IPS DF 4.7 (cell line): ENCODE measurements at regions not wholly inside any gene's neighbourhood (a gene's known extent, or its start where the extent isn't known, plus 50 kb on each side); places are given as distances from the start of the nearest gene placed in this dataset.
A peak's percentile ranks its signal among the peaks of the same experiment; 100 is the strongest.
"Not testable (repeated sequence)": the region's sequence is repeated elsewhere in the genome, so short reads cannot be mapped to it uniquely, and the experiment has no call there.

Experiments used
- DNase-seq: peaks from one replicate; pipeline ENCODE4 v3.0.0-alpha.2; 2013; ENCODE audit warnings: low spot score; ENCODE audit errors: extremely low read depth

DNA sequence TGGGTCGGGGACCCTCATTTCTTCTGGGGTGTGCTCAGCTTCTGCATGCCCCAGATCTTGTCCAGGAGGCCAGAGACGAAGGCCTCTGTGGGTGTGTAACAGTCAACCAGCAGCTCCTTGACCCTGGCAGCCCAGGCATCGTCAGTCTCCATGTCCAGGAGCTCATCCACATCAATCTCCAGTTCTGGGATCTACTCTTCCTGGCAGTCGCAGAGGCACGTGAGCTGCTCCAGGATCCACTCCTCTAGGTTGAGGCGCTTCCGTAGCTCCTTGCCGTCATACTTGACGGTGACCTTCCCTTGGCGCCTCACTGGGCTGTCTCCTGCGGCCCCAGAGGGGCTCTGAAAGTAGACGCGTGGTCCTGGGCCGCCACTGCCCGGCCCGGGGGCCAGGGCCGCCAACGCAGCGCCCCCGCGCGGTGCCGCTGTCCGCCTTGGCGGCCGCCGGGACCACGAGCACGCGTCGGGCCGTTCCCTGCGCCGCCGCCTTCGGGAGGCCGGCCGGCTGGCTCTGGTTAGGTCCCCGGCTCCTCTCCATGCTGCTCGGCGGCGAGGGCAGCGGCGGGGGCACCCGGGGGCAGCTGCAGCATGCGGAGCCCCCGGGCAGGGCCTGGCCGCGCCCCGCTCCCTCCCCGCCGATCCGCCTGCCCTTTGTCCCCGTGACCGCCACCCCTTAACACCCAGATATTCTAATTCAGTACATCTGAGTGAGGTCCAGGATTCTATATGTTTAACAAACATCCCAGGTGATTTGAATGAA lies 170.5 kb downstream of the SEPTIN7 start:
- DNase-seq: no peak

DNA sequence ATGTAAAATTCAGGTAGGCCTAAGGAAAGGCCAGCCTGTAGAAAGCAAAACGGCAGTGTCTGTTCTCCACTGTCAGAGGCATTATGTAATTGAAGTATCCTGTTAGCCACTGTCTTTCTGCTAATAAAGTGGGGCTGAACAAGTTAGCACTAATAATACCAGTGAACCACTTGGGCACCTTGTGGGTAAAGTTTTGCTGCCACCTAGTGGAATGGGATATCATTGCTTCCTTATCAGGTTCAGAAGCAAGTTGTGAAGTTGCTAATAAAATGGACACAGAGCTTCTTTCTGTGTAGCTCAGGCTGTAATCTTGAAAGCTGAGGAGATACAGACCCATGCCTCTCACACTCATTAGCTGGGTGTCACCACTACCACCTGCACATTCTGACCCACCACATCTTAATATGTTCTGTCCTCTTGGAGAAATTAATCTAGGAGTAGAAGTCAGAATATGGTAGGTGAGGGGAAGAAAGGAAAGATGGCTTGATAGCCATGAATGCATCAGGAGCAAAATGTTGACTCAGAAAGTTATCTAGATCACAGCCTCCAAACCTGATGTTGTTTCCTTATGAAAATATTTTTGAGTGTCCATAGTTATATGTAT lies 175.1 kb downstream of the SEPTIN7 start:
- DNase-seq: peak; percentile 68

DNA sequence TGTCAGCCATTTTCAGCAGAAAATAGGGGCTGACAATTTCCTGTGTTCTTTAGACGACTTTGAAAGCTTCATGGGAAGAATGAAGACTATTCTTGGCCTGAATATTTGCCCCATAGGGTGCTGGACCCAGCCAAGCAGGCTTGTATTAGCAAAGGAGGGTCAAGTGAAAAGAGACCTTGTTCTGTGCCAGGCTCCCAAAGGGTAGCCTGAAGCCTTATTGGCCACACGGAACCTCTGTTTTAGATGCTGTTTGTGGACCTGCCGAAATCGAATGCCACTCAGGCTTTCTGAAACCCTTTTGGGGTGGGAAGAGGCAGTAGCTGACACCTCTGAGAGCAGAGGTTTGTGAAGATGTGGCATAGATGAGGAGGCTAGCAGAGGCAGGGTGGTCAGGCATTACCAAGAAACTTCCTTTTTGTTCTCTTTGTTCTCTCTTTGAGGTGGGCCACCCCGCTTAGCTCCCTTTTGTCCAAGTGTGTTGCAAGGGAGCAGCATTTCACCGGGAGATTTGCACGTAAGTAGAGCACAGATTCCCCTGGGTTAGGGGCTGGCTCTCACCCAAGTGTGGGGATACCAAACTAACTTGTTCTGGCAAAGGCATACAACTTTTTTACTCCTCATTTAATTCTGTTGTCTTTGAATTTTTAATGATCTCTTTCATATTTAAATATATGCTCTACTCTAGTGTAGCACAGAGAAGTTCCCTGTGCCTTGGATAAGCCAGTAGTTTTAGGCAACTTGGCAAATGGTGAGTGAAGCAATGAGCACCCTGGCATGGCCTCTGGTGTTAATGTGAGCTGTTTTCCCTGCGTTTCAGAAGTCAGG lies 174.0 kb upstream of the EEPD1 start:
- not testable (repeated sequence) for DNase-seq

GRCh38 chr7:35982600-35982999 lies 170.5 kb upstream of the EEPD1 start:
- no peak for DNase-seq

DNA sequence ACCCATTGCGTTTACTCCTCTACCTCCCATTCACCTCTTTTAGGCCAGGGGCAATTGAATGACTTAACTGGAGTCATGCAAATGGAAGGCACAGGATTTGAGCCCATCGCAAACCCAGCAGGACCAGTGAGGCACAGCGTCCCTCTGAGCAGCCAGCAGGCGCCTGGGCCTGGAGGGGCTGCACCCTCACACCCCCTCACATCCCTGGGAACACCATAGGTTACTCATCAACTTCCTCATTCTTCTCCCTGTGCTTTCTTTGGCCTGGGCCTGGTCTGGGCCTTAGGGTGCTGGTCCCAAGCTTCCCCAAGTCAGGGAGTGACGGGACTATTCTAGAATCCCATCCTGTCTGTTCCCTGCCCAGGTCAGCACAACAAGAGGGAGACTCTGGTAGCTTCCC lies 169.4 kb upstream of the EEPD1 start:
- DNase-seq: no peak

DNA sequence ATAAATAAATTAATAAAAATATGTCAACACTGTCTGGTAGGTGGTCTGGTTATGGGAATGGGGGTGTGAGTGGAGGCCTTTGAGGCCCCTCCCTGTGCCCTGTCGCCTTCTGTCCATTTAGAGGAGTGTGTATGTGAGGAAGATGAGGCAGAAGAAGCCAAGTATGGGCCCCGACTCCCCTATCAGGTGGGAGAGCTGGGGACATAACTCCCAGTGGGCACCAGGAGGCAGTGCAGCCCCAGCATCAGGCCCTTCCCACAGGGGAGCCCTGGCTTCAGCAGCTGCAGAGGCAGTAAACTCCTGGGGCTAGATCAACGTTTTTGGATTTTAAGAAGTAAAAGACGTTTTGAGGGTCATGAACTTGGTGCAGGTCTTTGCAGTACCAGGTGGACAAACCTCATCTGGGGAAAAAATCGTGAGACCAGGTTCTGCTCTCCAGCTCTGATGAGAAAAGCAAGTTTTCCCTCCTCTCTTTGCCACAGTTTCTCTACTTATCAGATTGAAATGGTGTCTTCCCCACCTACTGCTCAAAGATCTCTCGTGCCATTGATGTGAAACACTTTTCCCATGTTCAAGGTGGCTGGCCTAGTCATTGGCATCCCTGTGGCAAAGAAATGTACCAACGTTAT lies 167.8 kb upstream of the EEPD1 start:
- no peak for DNase-seq

DNA sequence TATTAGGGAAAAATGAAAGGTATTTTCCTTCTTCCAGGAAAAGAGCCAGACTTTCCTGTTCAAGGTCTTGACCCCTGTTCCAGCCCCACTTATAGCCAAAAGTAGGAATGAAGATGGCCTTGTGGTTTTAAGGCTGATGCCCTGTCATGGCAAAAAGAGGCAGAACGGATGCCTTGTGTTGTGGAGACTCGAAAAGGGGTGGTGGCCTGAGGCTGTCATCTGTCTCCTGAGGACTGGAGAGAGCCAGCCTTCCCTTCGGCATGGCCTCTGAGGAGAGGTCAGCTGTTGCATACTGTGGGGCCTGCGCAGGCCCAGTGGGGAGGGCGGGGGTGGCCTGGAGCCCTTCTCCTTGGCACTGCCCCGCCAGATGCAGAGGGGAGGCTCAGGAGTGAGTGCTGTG lies 166.0 kb upstream of the EEPD1 start:
- DNase-seq: no peak

- DNase-seq: no peak
Measured at GRCh38 chr7:35988105-35988504, 164.9 kb upstream of the EEPD1 start.

DNA sequence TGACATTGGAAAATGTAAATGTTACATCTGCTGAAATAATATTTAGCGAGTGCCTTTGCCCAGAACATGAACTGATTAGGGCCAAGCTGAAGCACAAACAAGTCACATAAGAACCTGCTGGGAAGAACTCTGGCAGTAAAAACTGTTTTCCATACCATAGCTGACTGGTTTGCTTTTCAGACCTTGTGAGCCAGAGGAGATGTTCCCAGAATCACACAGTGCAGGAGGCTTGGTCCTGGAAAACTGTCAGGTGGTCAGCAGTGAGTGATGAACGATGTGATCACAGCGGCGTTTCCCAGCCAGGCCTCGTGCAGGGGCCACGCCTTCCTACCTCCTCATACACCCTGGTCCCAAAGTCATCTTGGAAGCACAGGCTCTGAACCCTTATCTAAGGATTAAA lies 164.2 kb upstream of the EEPD1 start:
- DNase-seq: no peak

DNA sequence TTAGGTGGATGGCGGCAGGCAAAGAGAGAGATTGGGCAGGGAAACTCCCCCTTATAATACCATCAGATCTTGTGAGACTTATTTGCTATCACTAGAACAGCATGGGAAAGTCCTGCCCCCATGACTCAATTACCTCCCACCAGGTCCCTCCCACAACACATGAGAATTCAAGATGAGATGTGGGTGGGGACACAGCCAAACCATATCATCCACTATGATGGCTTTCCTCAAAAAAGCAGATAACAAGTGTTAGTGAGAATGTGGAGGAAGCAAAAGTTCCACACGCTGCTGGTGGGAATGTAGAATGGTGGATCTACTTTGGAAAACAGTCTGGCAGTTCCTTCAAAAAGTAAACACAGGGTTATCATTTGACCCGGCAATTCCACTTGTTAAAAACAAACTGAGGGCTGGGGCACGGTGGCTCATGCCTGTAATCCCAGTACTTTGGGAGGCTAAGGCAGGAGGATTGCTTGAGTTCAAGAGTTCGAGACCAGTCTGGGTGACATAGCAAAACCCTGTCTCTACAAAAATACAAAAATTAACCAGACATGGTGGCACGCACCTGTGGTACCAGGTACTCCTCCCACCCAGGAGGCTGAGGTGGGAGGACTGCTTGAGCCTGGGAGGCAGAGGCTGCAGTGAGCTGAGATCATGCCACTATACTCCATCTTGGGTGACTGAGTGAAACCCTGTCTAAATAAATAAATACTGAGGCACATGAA lies 161.4 kb upstream of the EEPD1 start:
- DNase-seq: no peak

GRCh38 chr7:35992436-35992835 lies 160.6 kb upstream of the EEPD1 start:
- no peak for DNase-seq

DNA sequence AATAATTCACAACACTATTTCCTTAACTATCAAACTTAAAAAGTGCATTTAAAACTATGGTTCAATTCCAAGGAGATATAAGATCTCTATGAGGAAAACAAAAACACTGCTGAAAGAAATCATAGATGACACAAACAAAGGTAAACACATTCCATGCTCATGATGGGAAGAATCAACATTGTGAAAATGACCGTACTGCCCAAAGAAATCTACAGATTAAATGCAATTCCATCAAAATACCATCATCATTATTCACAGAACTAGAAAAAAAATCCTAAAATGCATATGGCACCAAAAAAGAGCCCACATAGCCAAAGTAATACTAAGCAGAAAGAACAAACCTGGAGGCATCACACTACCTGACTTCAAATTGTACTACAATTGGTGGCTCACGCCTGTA lies 159.9 kb upstream of the EEPD1 start:
- no peak for DNase-seq

DNA sequence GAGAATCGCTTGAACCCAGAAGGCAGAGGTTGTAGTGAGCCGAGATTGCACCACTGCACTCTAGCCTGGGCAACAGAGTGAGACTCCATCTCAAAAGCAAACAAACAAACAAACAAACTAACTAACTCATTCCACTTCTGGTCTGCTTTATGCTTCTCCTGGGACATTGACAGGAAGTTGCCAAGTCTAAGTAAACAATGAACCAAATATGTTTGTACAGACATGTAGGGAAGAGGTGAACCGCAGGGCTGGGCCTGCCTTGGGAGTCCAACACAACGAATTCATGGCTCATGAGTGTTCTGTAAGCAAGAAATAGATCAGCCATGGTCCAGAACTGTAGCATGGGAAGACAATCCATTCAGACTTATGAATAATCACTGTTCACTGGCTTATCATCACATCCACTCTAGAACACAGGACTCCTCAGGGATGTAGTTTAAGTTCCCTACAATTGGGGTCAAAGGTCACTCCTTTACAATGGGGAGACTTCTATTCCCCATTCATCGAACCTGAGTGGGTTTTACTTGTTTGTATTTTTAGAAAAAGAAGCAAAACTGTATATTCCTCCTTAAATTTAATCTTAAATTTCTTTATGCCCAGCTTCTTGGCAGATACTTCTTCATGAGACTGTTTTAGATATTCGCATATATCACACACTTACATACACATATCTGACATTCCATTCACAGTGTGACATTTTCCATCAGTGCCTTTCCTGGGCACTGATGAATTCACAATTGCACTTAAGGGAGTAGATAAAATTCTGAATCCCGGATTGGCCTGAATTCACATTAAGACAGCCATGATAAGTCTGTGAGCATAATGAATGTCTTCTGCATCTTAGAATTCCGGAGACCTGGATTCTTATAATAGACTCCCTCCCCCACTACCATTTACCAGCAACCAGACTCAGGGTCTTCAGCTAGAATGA lies 159.1 kb upstream of the EEPD1 start:
- DNase-seq: no peak

DNA sequence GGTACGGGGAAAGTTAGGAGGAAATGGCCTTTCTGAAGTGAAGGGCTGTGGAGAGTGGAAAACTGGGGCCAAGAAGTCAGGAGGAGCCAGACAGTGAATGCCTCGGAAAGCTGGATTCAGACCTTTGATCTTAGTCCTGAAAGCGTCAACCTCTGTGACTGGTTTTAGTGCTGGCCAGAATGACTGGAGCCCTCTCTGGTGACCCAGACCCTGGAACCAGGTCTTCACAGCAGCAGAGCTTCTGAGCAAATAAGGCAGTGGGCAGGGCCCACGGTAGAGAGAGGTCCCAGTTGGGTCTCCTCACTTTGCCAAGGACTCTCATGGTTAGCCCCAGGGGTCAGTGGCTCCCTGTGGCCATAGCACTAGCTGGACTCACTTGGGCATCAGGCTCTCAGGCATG lies 157.7 kb upstream of the EEPD1 start:
- no peak for DNase-seq

DNA sequence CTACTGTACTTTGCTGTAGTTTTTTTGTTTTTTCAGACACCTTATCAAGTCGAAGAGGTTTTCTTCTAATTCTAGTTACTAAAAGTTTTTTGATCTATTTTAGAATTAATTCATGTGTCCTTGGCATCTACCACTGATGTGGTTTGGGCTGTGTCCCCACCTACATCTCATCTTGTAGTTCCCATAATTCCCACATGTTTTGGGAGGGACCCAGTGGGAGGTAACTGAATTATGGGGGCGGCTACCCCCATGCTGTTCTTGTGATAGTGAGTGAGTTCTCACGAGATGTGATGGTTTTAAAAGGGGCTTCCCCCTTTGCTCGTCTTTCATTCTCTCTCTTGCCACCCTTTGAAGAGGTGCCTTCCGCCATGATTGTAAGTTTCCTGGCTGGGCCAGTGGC lies 154.6 kb upstream of the EEPD1 start:
- no peak for DNase-seq

- no peak for DNase-seq
Measured at GRCh38 chr7:36001546-36001945, 151.5 kb upstream of the EEPD1 start.

GRCh38 chr7:36002900-36003299 lies 150.2 kb upstream of the EEPD1 start:
- no peak for DNase-seq

DNA sequence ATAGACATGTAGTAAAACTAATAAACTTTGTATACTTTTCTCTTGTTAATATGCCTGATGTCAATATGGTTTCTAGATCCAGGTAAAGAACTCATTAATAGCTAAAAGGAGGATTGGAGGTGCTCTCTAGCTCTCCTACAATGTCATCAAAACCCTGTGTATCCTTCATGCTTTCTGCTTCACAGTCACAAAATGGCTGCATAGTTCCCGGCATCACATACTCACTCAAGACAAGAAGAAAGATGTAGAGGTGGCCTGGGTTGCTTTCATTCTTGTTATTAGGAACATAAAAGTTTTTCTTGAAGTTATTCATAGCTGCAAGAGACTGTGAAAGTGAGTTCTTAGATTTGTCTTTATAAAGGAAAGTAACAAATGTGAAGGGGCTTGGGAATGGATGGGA lies 149.7 kb upstream of the EEPD1 start:
- no peak for DNase-seq

- DNase-seq: no peak
Measured at GRCh38 chr7:36005293-36005692, 147.8 kb upstream of the EEPD1 start.

GRCh38 chr7:36005876-36006275 lies 147.2 kb upstream of the EEPD1 start:
- no peak for DNase-seq
